GM21526 (cell line): ENCODE measurements at regions not wholly inside any gene's neighbourhood (a gene's known extent, or its start where the extent isn't known, plus 50 kb on each side); places are given as distances from the start of the nearest gene placed in this dataset.

Experiments used
- ATAC-seq: cut with Tn5 transposase; IDR thresholded peaks from one replicate; pipeline ENCODE4 v1.9.1; 2021; ENCODE audit warnings: moderate library complexity; ENCODE audit not compliant: unreplicated experiment, low FRiP score

DNA sequence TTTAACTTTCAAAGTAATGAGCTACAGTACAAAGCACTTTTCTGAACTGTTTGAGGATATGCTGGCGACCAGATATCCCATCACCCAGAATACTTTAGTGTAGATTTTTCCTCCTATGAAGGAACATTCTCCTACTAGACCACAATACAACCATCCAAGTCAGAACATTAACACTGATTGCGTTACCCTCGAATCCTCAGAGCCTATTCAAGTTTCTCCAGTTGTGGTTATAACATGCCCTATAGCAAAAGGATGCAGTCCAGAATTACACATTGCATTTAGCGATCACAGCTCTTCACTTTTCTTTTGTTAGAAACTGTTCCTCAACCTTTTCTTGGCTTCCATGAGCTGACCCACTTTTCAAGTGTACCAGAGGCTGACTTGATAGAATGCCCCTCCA is 87.4 kb upstream of the SOX4 start:
- ATAC-seq, result no peak

GRCh38 chr6:21507811-21508210 is 85.7 kb upstream of the SOX4 start:
- no peak for ATAC-seq

DNA sequence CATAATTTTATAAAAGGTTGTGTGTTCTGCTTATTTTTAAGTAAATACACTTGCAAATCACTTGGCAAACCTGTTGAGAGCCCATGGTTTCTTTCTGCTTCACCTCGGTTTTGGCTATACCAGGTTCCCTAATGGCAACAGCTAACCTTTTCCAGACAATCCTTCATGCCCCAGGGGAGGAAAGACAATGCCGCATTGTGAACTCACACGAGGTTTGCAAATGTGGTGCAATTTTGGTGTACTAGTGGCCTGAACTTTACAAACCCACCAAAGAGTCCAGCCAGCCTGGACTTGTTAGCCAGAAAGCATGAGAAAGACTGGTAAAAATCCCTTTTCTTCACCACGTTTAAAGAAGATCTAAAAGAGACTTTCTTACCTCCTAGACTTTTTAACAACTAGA is 84.8 kb upstream of the SOX4 start:
- no peak for ATAC-seq

DNA sequence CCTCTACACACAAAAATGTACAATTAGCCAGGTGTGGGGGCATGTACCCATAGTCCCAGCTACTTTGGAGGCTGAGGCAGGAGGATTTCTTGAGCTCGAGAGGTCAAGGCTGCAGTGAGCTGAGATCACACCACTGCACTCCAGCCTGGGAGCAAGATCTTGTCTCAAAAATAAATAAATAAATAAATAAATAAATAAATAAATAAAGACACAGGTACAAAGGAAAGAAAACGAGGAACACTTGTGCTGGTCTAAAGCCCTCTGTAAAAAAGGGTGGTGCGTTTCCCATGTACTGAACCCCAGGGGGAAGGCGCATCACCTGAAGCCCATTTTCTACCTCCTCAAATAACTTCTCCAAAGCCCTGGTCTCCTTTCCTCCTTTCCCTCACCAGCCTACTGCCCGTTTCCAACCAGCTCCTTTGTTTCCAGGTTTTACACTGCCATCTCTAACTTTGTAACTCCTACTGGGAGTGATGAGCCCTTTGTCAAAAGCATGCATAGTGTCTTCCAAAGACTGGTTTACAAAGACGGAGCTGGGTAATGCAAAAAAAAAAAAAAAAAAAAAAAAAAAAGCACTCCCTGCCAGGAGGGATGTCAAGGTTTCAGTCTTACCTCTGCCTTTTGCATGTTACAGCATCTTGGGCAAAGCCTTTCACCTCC is 81.5 kb upstream of the SOX4 start:
- no peak for ATAC-seq

- no peak for ATAC-seq
These were observed 79.3 kb upstream of the SOX4 start for GRCh38 chr6:21514288-21514687.

- no peak for ATAC-seq
These were observed 75.2 kb upstream of the SOX4 start for GRCh38 chr6:21518317-21518716.

- ATAC-seq, result no peak
These were observed 73.9 kb upstream of the SOX4 start for GRCh38 chr6:21519642-21520041.

- no peak for ATAC-seq
These were observed 72.3 kb upstream of the SOX4 start for GRCh38 chr6:21521276-21521675.

DNA sequence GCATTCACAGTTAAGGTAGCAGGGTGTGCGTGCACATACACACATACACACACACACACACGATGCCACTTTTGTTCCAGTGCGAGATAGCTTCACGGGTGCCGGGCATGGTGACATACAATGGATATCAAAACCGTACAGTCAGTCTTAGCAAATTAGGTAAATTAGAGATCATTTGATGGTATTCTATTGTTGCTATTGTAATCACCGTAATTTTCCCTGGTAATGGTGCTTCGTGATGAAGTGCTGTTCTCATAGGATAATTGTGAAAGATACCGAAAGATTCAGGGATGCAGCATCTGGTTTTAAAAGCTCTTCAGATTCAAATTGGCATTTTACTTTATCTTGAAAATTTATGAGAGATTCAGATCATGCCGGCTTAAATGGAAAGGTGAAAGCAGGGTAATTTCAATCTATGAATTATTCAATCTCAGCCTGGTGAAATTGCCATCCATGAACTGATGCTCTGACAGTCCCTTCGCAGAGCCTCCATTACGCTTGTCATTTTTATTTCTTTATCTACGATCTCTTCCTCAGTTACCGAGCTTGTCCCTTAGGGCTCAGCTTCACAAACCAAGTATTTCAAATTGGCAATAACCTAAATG is 71.3 kb upstream of the SOX4 start:
- ATAC-seq, result no peak

DNA sequence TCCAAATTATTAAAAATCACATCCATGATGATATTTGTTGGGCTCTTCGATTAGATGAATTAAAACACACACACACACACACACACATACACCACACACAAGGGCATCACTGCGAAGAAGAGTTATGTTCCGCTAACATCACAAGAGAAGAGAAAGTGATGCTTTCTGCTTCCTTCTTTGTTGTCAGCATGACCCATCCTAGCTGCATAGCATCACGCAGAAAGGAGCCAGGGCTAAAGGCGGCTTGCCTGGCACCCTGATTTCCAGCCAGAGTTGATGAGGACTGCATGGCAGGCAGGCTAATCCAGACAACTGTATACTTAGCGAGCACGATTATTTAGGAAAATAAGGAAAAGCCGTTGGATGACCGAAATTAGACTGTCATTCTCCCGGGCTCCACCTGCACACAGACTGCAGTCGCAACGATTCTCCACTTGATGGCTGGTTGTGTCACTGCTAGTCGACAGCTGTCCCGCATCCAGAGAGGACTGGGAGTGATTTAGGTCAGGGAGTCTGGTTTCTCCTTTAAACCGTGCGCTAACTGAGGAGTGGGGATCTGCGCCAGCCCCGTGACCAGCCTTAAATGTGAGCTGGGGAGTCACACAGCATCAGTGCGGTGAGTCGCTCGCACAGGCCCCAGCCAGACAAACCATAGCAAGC is 70.6 kb upstream of the SOX4 start:
- ATAC-seq, result no peak

DNA sequence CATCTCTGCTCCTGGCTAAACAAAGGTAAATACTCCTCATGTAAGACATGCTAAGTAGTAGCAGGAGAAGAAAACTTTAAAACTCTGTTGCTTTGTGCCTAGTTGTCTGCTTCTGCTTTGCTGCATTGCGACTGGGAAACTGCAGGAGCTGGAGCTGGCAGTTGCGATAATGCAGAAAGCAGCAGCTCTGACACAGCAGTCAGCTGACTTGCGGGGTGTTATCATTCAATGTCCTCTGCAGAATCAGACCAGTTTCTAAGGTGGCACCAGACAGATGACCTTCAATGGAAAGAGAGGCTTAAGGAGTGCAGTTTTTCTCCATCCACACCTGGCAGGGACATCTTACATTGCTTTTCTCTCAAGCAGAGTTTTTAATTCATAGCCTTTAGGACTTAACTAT is 69.9 kb upstream of the SOX4 start:
- no peak for ATAC-seq

GRCh38 chr6:21524201-21524600 is 69.3 kb upstream of the SOX4 start:
- no peak for ATAC-seq

DNA sequence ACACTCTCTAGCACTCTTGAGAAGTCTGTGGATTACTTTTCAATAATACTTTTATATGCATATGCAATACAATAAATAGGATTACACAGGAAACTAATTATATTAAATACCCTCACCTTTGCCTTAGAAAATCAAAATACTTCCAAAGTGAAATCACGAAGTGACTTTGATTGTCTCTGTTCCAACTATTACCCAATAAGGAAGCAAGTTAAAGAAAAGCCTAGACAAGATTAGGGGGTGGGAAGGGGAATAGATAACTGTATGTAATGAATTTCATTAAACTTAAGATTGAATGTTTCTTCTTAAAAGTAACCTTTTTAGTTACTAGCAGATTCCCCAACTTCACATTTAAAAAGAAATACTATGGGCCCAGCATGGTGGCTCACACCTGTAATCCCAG is 66.6 kb upstream of the SOX4 start:
- ATAC-seq, result no peak

DNA sequence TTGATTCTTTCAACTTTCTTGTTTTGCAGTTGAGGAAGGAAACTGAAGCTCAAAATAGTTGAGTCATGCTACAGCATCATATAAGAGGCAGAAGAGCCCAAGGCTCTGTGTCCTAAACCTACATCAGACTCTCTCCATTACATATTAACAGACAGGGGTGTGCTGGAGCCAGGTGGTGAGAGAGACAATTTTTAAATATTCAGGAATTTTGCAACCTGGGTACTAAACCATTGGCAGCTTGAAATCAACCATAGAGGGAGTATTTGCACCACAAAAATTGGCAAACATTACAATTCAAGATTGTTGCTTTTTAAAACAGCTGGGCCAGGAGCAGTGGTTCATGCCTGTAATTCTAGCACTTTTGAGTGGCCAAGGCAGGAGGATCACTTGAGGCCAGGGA is 65.8 kb upstream of the SOX4 start:
- ATAC-seq, result no peak

DNA sequence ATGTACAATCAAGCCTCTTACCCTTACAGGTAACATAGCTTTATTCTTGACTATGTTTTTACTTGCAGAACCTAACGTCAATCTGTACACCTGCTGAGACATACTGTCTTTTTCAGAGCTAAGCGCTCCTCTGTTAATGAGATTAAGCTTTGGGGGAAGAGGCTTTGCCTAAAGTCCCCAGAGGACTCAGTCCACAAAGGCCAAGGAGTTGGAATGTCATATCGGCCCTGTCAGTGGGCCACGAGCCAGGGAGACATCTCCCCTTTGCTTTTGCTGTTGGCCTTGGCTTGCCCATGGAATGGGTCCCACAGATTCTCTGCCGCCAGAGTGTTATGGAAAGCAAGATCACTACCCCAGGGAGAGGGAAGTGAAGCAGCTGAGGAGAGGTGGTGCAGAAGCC is 64.1 kb upstream of the SOX4 start:
- ATAC-seq, result no peak

DNA sequence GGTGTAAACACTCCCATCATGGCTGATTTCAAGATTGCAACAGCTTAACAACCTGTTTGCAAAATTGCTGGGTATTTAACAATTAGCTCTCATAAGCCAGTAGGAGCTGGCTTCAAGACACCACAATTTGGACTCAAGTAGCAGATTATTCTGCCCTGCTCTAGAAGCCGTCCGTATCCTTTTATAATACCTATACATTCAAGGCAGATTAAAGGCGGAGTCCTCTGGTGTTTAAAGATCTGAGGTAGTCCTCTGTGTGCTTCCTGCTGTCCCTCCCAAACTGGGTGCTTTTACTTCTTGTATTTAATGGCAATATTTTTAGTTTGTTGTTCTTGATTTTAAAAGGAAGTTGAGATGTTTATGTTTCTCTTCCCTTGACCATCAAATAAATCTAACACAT is 62.2 kb upstream of the SOX4 start:
- no peak for ATAC-seq

- ATAC-seq, result no peak
These were observed 59.9 kb upstream of the SOX4 start for GRCh38 chr6:21533678-21534077.

- no peak for ATAC-seq
These were observed 57.2 kb upstream of the SOX4 start for GRCh38 chr6:21536280-21536766.

DNA sequence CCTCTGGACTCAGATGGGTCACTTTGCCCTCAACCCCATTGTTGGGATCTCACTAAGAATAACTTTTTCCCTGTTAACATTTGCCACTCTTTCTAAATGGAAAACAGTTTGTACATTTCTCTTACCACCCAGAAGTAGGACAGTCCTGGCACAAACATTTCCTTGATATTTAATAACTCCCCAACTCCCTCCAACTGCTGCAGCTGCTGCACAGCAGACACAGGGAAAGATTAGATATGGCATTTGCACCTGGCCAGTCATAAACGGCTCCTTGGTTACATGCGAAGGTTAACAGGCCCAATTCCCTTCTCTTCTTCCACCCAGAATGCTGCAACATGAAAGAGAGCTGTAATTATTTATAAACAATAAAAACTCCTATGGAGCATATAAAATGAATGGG is 55.9 kb upstream of the SOX4 start:
- ATAC-seq, result no peak

DNA sequence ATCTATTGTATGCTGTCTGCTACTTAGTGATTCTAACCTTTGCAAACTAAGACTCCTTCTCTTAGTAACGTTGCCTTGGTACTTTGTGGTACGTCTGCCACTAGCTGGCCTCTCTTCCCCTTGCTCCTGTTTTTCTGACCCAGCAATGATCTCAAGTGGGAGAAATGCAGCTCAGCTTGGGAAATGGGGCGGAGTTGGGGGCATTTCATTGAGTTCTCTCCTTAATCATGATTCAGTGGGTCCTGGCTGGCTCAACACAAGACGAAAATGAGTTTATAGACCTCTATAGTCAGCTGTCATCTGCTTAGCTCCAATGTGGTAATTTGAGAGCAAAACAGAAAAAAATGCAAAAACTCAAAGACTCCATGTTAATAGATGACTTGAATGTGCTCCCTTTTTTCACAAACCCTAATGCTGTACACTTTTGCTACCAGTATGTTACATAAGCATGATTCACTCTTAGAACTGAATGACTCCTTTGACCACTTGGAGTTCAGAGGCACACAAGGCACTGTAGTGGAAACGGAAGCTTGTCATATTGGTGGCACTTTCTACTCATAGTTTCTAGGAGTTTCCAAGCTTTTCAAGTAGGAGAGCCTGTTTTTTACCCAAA is 55.3 kb upstream of the SOX4 start:
- no peak for ATAC-seq

DNA sequence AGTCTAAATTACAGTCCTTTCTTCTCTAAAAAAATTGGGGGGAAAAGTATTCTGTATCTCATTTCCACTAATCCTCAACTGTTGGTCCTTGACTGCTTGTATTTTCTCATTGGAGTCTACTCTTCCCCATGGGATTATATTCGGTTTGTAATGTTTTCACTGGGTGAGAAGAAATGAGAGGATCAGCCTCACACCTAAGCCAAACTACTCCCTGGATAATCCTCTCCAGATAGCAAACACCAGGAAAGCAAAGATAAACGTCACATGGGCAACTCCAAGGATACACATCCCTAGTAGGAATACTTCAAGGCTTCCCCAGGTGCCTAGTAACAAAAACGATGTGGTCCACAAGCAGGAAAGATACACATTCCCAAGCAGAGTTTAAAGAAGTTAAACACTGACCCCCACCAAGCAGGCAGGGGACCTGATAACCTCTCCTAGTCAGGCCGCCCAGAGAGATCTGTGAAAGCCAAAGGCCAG is 53.9 kb upstream of the SOX4 start:
- ATAC-seq, result no peak
